ENCODE measurements at regions not wholly inside any gene's neighbourhood (a gene's known extent, or its start where the extent isn't known, plus 50 kb on each side); places are given as distances from the start of the nearest gene placed in this dataset.
"Not testable (repeated sequence)": the region's sequence is repeated elsewhere in the genome, so short reads cannot be mapped to it uniquely, and the experiment has no call there.

DNA sequence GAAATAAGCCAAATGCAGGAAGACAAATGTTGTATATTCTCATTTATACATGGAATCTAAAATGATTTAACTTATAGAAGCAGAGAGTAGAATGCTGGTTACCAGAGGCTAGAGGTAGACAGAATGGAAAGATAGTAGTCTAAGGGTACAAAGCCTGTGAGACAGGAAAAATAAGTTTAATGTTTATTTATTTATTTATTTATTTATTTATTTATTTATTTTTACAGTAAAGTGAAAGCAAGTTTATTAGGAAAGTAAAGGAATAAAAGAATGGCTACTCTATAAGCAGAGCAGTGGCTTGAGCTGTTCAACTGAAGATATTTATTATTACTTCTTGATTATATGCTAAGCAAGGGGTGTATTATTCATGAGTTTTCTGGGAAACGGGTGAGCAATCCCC lies 203.2 kb downstream of the LAS1L start:
- DNase-seq (ENCODE audit: low read depth) = no peak
- no peak overlapping the region for H3K4me3 ChIP-seq (ENCODE audit: low read depth, low read length)
- TF ChIP-seq, protein P1, sequence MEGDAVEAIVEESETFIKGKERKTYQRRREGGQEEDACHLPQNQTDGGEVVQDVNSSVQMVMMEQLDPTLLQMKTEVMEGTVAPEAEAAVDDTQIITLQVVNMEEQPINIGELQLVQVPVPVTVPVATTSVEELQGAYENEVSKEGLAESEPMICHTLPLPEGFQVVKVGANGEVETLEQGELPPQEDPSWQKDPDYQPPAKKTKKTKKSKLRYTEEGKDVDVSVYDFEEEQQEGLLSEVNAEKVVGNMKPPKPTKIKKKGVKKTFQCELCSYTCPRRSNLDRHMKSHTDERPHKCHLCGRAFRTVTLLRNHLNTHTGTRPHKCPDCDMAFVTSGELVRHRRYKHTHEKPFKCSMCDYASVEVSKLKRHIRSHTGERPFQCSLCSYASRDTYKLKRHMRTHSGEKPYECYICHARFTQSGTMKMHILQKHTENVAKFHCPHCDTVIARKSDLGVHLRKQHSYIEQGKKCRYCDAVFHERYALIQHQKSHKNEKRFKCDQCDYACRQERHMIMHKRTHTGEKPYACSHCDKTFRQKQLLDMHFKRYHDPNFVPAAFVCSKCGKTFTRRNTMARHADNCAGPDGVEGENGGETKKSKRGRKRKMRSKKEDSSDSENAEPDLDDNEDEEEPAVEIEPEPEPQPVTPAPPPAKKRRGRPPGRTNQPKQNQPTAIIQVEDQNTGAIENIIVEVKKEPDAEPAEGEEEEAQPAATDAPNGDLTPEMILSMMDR (IDR thresholded peaks at IDR 0.05; ENCODE audit: control insufficient read depth, extremely low read depth, insufficient read depth) = no peak

DNA sequence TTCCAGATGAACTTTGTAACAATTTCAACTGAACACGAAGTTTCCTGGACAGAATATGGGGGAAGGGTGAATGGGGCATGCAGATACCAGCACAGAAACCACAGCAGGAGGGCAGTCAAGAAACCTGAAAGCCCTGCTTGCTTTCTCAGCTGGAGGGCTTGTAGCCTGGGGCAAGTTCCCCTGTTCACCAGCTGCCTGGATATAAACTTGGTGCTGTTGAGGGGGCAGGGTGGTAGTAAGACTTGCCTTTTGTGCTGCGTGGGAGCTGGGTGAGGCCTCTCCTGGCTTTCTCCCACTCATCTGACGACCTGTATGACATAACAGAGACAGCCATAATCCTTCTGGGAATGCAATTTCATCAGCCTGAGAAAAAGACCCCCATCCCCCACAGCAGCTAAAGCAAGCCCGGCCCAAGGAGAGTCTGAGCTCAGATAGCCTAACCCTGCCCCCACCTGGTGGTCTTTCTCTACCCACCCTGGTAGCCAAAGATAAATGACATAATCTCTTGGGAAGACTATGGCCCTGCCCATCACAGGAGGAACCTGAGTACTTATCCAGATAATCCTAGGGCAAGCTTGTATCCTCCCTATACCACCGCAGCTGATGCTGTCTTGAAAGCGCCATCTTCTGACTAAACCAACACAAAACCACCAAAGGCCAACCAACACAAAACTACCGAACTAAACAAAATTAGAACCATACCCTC lies 234.3 kb downstream of the LAS1L start:
- no peak overlapping the region for H3K4me3 ChIP-seq (ENCODE audit: low read depth, low read length)
- no peak for DNase-seq (ENCODE audit: low read depth)
- TF ChIP-seq, protein P1 (IDR thresholded peaks at IDR 0.05; ENCODE audit: control insufficient read depth, extremely low read depth, insufficient read depth) = no peak

DNA sequence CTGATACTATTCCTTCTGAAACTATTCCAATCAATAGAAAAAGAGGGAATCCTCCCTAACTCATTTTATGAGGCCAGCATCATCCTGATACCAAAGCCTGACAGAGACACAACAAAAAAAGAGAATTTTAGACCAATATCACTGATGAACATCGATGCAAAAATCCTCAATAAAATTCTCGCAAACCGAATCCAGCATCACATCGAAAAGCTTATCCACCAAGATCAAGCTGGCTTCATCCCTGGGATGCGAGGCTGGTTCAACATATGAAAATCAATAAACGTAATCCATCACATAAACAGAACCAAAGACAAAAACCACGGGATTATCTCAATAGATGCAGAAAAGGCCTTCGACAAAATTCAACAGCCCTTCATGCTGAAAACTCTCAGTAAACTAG lies 251.7 kb downstream of the LAS1L start:
- not testable (repeated sequence) for H3K4me3 ChIP-seq (ENCODE audit: low read depth, low read length); DNase-seq (ENCODE audit: low read depth)

DNA sequence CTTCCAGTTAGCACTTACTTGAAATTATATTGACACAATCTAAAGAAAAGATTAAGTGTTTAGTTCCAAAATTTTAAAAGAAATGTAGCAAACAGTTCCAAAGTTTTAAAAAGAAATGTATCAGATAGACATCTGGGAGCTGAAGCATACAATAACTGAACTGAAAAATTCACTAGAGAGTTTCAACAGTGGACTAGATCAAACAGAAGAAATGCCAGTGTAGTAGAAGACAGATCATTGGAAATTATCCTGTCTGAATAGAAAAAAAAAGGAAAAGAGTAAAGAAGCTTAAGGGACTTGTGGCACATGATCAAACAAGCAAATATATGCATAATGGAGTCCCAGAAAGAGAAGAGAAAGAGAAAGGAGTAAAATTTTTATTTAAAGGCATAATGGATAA lies 261.4 kb downstream of the LAS1L start:
- no peak for DNase-seq (ENCODE audit: low read depth)
- H3K4me3 ChIP-seq (ENCODE audit: low read depth, low read length) = no peak overlapping the region
- TF ChIP-seq, protein P1 (IDR thresholded peaks at IDR 0.05; ENCODE audit: control insufficient read depth, extremely low read depth, insufficient read depth) = no peak

DNA sequence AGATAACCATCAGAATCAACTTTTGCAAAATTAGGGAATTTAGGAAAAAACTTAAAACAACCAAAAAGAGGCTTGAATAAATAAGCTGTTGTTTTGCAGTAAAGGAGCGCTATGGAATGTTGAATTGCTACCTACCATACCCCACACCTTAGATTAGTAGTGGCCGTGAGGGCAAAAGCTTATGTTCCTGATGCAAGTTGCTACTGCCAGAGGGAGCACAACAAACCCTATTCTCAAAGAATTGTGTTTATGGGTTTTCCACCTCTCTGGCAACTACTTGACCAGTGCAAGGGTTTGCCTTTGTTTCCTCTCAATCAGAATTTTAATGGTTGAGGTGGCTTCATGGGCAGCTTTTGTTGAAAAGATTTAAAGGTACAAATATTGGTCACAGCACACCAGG lies 268.1 kb downstream of the LAS1L start:
- no peak overlapping the region for H3K4me3 ChIP-seq (ENCODE audit: low read depth, low read length)
- DNase-seq (ENCODE audit: low read depth) = no peak
- TF ChIP-seq, protein P1 (IDR thresholded peaks at IDR 0.05; ENCODE audit: control insufficient read depth, extremely low read depth, insufficient read depth) = no peak

DNA sequence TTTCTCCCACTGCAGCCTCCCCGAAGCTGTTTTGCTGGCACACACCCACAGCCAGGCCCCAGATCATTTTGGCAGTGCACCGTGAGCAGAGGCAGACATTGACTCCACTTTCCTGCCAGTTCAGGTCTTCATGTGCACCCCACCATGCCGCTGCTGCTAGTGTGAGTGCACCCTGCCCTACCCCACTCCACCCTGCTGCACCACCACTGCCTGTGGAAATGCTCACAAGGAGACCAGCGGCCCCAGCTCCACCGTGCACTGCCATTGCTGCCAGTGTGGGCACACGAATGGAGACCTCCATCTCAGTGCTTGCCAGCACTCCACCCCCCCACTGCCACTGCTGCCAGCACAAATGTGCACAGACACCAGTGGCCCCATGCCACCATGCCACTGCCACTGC lies 277.6 kb upstream of the ZC4H2 start:
- TF ChIP-seq, protein P1 (IDR thresholded peaks at IDR 0.05; ENCODE audit: control insufficient read depth, extremely low read depth, insufficient read depth) = no peak
- no peak for DNase-seq (ENCODE audit: low read depth)
- H3K4me3 ChIP-seq (ENCODE audit: low read depth, low read length) = no peak overlapping the region

DNA sequence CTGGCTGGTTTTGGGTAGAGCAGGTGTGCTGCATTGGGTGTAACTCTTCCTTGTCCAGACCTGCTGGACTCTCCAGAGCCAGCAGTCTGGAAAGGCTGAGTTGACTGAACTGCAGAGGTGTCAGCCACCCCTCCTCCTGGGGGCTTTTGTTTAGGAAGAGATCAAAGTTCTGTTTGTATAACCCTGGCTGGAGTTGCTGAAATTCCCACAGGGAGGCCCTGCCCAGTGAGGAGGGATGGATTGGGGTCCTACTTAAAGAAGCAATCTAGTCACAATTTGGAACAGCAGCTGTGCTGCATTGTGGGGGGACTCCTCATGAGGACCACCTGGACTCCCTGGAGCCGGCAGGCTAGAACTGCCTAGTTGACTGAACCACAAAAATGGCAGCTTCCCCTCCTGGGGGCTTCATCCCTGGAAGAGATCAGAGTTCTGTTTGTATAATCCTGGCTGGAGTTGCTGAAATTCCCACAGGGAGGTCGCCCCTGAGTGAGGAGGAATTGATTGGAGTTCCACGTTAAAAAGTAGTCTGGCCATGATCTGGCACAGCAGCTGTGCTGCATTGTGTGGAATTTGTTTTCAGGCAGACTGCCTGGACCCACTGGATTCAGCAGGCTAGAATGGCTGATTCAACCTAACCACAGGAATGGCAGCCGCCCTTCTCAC lies 264.9 kb upstream of the ZC4H2 start:
- no peak for DNase-seq (ENCODE audit: low read depth)

More for the DNA sequence above, 264.9 kb upstream of the ZC4H2 start:
- H3K4me3 ChIP-seq (ENCODE audit: low read depth, low read length) = no peak overlapping the region
- TF ChIP-seq, protein P1 (IDR thresholded peaks at IDR 0.05; ENCODE audit: control insufficient read depth, extremely low read depth, insufficient read depth) = no peak

Measured in LNCaP clone FGC (cell line).